ENCODE measurements at regions not wholly inside any gene's neighbourhood (a gene's known extent, or its start where the extent isn't known, plus 50 kb on each side); places are given as distances from the start of the nearest gene placed in this dataset.

DNA sequence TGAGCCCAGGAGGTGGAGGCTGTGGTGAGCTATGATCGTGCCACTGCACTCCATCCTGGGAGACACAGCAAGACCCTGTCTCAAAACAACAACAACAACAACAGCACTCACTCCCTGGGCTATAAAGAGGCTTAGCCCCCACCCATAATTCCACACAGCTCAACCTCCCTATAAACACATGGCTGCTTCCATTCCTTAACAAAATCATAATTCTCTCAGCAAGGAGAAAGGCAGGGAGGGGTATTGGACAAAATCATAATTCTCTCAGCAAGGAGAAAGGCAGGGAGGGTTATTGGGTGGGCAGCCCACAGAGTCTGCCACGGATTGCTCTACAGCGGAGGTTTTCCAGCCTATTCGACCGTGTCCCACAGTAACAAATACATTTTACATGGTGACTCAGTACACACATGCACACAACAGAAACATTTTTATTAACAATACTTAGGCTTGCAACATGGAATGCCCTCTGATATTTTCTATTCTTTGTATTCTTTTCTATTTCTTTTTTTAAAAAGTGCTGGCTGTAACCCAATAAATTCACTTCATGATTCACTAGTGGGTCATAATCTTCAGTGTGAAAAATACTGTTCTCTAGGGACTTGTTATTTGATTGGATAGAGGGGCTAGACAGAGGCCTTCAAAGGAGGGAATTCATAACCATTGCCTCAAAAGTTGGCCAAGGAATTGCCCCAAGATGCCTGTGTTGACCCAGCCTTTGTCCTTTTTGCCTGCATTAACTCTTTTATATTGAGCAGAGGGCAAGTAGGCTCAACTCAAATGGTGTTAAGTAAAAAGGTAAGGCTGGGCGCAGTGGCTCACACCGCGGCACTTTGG is 50.6 kb upstream of the ZMYND8 start:
- TF ChIP-seq POLR2AphosphoS5 (IDR thresholded peaks at IDR 0.05), result no peak
- no peak for TF ChIP-seq EP300 (IDR thresholded peaks at IDR 0.05)
- TF ChIP-seq, protein P1, sequence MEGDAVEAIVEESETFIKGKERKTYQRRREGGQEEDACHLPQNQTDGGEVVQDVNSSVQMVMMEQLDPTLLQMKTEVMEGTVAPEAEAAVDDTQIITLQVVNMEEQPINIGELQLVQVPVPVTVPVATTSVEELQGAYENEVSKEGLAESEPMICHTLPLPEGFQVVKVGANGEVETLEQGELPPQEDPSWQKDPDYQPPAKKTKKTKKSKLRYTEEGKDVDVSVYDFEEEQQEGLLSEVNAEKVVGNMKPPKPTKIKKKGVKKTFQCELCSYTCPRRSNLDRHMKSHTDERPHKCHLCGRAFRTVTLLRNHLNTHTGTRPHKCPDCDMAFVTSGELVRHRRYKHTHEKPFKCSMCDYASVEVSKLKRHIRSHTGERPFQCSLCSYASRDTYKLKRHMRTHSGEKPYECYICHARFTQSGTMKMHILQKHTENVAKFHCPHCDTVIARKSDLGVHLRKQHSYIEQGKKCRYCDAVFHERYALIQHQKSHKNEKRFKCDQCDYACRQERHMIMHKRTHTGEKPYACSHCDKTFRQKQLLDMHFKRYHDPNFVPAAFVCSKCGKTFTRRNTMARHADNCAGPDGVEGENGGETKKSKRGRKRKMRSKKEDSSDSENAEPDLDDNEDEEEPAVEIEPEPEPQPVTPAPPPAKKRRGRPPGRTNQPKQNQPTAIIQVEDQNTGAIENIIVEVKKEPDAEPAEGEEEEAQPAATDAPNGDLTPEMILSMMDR (IDR thresholded peaks at IDR 0.05), result no peak
- TF ChIP-seq POLR2A (IDR thresholded peaks at IDR 0.05), result no peak

DNA sequence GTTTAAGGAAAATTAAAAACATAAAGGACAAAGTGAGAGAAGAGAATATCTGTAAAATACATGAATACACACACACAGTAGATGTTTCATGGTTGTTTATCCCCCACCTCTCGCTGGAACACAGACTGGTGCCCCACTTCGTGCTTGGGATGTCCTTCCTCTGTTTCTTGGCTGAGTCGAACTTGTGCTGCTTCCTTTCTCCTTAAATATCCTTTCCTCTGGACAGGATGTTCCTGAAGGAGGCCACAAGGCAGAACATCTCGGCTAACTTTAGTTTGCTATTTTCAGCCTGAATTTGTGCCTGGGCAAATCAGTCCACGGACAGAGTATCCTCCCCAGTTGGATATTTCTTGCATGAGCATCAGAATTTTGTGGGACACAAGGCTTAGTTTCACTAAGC is 54.7 kb upstream of the ZMYND8 start:
- Histone ChIP-seq H3K9me3 (no peaks in the 10 kb centered on the region), H3K4me3 (no peak overlapping the region), H3K4me1 (peaks cover 0 to 32% (median 0%) of the 10 kb centered on the region in 3 donors), H3K36me3 (no peaks in the 10 kb centered on the region), H3K27me3 (no peaks in the 10 kb centered on the region), H3K27ac (peak overlapping the region in 3 of 4 donors; percentile 54 to 75 (median 62))
- peak; percentile 60 for ATAC-seq
- WGBS, 2 donors (ENCODE audit: low coverage in 1 of 2), result 23 to 24% methylated on average over 5 of the region's 5 CpGs
- TF ChIP-seq, protein P1 (IDR thresholded peaks at IDR 0.05), result no peak
- TF ChIP-seq EP300 (IDR thresholded peaks at IDR 0.05) (no peak), POLR2A (IDR thresholded peaks at IDR 0.05) (no peak), POLR2AphosphoS5 (IDR thresholded peaks at IDR 0.05) (no peak)

More for the DNA sequence above, 50.6 kb upstream of the ZMYND8 start:
- peaks cover 0 to 18% (median 0%) of the 10 kb centered on the region in 3 donors for H3K4me1 ChIP-seq
- WGBS, 2 donors (ENCODE audit: low coverage in 1 of 2), result 90 to 92% methylated on average over 7 to 8 of the region's 8 CpGs
- no peaks in the 10 kb centered on the region for H3K36me3 ChIP-seq
- H3K27ac ChIP-seq, result no peak overlapping the region
- no peaks in the 10 kb centered on the region for H3K9me3 ChIP-seq
- no peaks in the 10 kb centered on the region for H3K27me3 ChIP-seq
- no peak for ATAC-seq
- H3K4me3 ChIP-seq, result no peak overlapping the region

DNA sequence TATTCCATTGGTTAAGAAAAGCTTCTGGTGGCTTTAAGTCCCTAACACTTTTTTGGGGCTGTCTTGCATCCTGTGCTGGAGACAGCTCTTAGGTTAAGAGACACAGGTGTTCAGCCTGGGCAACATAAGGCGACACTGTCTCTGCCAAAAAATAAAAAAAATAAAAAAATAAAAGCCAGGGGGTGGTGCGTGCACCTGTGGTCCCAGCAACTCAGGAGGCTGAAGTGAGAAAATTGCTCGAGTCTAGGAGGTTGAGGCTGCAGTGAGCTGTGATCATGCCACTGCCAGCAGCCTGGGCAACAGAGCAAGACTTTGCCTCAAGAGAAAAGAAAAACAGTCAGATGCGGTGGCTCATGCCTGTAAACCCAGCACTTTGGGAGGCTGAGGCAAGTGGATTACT is 55.6 kb upstream of the ZMYND8 start:
- peak overlapping the region in 3 of 4 donors; percentile 54 to 75 (median 60) for H3K27ac ChIP-seq
- no peak for ATAC-seq
- no peaks in the 10 kb centered on the region for H3K9me3 ChIP-seq
- no peaks in the 10 kb centered on the region for H3K36me3 ChIP-seq
- TF ChIP-seq POLR2A (IDR thresholded peaks at IDR 0.05) (no peak), EP300 (IDR thresholded peaks at IDR 0.05) (no peak), POLR2AphosphoS5 (IDR thresholded peaks at IDR 0.05) (no peak)
- TF ChIP-seq, protein P1 (IDR thresholded peaks at IDR 0.05), result no peak
- no peak overlapping the region for H3K4me3 ChIP-seq
- H3K4me1 ChIP-seq, result peaks cover 0 to 32% (median 0%) of the 10 kb centered on the region in 3 donors
- WGBS, 2 donors (ENCODE audit: low coverage in 1 of 2), result 83 to 100% methylated on average over 1 of the region's 4 CpGs
- no peaks in the 10 kb centered on the region for H3K27me3 ChIP-seq

DNA sequence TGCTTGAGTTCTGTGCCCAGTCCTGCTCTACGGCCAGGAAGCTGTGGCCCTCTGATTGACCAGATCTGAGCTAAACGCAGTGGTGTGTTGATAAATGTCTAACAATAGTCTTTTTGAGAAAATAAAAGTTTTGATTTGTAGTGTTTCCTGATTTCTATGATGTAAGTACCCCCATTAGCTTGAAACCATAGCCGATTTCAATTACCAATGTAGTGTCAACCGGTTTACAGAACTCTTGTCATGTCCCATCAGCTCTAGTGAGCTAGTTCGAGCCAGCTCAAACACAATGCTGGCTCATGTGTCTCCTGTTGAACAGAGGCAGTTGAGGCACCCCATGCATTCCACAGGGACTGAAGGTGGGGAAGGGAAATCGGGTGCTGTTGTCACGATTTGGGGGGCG is 56.7 kb upstream of the ZMYND8 start:
- Histone ChIP-seq H3K4me3 (no peak overlapping the region), H3K27ac (no peak overlapping the region), H3K36me3 (no peaks in the 10 kb centered on the region), H3K27me3 (no peaks in the 10 kb centered on the region), H3K9me3 (no peaks in the 10 kb centered on the region), H3K4me1 (peaks cover 0 to 32% (median 0%) of the 10 kb centered on the region in 3 donors)
- ATAC-seq, result no peak
- TF ChIP-seq POLR2AphosphoS5 (IDR thresholded peaks at IDR 0.05) (no peak), EP300 (IDR thresholded peaks at IDR 0.05) (no peak), POLR2A (IDR thresholded peaks at IDR 0.05) (no peak)
- TF ChIP-seq, protein P1 (IDR thresholded peaks at IDR 0.05), result no peak
- WGBS, 2 donors (ENCODE audit: low coverage in 1 of 2), result 88 to 93% methylated on average over 6 to 8 of the region's 8 CpGs
